ENCODE measurements at regions not wholly inside any gene's neighbourhood (a gene's known extent, or its start where the extent isn't known, plus 50 kb on each side); places are given as distances from the start of the nearest gene placed in this dataset.

- no peak for TF ChIP-seq CTCF (IDR thresholded peaks at IDR 0.05)
- TF ChIP-seq POLR2A (IDR thresholded peaks at IDR 0.05) = no peak
Measured at GRCh38 chr10:90583416-90583815, 274.4 kb downstream of the HTR7 start.
